ENCODE measurements at regions not wholly inside any gene's neighbourhood (a gene's known extent, or its start where the extent isn't known, plus 50 kb on each side); places are given as distances from the start of the nearest gene placed in this dataset.

DNA sequence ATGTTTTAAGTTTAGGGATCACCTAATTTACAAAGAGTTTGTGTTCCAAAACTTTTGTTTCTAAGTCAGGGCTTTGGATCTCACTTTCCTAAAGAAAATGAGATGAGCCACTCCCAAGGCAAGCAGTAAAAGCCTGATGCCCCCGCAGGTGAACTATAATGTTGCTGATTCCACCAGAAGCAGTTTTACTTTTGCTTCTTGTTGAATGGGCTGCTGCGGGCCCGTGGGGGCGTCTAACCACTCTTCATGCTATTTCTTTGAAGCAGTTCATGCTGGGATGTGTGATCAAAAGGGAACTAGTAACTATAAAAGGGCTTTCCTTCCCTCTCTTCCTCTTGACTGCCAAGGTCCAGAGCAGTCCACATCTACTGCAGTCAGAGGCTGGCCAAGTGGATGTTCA lies 118.7 kb upstream of the NEBL start:
- peak; percentile 34 for DNase-seq (ENCODE audit: low spot score)

DNA sequence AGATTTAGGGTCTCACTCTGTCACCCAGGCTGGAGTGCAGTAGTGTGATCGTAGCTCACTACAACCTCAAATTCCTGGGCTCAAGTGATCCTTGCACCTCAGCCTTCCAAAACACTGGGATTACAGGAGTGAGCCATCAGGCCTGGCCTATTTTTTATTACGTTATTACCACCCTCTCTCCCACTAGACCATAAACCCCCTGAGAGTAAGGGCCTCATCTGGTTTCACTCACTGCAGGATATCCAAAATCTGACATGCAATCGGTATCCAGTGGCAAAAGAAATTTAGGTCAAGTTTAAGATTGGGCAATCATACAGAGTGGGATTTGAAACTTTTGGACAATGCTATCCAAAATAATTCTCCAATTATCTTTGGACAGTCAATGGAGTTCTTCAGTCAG lies 117.0 kb upstream of the NEBL start:
- DNase-seq (ENCODE audit: low spot score) = no peak

DNA sequence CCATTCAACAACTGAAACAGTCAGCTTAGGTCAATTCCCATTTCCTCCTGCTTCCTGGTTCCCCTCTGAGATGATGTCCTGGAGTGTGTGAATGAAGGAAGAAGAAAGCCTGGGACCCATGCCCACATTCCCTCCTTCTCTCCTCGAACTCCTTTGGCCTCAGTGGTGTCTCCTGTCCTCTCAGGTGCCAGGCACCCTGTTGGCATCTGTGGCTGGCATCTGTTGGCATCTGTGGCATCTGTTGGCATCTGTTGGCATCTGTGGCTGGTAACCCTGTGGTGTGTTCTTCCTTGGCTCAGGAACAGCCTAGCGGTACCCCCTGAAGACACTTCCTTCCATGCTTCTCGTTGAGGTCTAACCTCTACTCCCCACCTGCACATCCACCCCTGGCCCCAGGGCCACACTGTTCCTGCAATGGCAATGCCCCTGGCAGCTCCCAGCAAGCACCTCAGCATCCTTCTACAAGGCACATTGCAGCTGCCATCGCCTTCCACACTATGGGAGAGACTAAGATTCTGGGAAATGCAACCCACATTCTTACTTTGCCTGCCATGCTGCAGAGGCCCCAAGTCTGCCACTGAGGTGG lies 114.4 kb upstream of the NEBL start:
- no peak for DNase-seq (ENCODE audit: low spot score)

DNA sequence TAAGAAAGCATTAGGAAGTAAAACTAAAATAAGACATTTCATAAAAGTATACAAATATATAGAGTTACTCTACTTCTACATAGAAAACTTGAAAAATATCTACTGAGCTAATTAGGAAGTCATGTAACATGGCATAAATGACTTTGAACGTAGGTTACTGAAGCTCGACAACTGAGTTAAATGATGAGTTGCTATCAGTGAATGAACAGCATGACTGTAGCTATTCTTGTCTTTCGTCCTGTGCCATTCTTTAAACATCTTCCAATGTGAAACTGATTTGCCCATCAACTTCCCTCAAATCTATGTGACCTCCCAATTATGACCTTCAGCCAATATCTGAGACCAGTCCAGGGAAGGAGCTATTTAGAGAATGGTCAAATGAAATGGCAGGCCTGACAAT lies 113.5 kb upstream of the NEBL start:
- no peak for DNase-seq (ENCODE audit: low spot score)

DNA sequence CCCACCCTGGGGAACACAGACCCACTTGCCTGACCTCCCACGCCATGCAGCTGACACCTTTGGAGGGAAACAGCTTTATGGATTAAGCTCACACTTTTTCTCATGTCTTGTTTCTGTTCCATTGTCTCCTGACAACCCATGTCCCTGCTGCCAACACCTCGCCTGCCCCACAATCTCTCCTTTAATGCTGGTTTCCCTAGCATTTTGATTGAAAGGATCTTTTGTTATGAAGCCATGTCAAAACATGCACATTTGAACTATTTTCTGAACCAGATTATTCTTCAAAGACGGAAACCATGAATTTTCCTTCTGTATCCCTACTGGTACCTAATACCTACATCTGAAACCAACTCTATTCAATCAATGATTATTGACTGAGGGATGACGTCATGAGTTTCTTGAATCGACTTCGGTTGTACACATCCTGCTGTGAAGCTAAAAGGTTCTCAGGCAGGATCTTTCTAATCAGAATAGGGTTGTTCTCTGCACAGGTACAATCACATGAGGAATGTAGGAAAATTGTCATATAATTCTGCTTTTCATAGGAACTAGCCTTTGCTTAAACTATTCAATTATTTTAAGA lies 106.2 kb upstream of the NEBL start:
- DNase-seq (ENCODE audit: low spot score) = no peak

DNA sequence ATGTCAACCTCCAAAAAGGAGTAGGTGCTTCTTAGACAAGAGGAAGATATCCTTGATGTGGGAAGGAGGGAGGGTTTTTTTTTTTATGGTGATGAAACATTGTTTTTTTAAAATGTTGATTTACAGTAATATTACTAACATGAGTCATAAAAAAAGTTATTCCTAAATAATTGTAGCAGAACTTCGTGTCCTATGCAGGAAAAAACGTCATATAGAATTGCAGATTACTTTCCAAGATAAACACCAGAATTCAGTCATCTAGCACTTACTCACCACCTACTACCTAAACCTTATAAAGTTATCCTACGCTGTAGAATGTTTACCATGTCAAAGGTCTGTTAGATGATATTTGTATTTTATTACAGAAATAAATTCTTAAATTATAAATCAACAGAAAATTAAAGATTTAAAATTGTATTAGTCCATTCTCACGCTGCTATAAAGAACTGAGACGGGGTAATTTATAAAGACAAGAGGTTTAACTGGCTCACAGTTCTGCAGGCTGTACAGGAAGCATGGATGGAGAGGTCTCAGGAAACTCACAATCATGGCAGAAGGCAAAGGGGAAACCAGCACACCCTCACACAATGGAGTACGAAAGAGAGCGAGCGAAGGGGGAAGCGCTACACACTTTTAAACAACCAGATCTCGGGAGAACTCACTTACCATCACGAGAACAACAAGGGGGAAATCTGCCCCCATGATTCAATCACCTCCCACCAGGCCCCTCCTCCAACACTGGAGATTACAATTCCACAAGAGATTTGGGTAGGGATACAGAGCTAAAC lies 105.2 kb upstream of the NEBL start:
- DNase-seq (ENCODE audit: low spot score) = no peak

DNA sequence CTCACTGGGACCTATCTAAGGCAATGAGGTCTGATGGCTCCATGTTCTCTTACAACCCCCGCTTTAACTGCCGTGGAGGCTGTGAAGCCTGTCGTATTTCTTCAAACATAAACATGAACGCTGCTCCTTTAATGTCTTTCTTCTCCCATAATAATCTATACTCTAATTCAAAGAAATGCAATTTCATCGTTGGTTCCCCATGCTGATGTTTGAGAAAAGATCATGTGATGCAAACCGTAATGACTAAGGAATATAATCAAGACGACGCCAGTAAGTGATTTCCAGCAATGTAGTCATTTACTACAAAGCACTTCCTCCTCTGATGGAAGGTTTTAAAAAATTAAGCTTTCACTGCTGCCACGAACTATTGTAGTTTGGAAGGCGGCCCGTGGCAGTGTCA lies 102.6 kb upstream of the NEBL start:
- no peak for DNase-seq (ENCODE audit: low spot score)

DNA sequence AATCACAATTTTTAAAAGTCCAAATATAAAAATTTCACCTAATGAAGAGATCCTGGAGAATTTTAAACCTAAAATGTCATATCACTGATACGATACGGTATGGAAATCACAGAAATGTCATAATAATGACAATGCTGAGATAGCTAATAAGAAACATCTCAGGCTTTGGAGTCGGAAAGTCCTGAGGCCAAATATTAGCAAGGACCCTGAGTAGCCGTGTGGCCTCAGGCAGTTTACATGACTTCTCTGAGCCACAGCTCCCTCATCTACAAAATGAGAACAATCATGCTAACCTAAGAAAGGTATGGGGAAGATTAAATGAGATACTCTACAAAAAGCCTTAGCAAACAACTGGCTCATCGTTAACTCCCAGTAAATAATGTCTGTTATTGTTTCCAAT lies 100.9 kb upstream of the NEBL start:
- no peak for DNase-seq (ENCODE audit: low spot score)

DNA sequence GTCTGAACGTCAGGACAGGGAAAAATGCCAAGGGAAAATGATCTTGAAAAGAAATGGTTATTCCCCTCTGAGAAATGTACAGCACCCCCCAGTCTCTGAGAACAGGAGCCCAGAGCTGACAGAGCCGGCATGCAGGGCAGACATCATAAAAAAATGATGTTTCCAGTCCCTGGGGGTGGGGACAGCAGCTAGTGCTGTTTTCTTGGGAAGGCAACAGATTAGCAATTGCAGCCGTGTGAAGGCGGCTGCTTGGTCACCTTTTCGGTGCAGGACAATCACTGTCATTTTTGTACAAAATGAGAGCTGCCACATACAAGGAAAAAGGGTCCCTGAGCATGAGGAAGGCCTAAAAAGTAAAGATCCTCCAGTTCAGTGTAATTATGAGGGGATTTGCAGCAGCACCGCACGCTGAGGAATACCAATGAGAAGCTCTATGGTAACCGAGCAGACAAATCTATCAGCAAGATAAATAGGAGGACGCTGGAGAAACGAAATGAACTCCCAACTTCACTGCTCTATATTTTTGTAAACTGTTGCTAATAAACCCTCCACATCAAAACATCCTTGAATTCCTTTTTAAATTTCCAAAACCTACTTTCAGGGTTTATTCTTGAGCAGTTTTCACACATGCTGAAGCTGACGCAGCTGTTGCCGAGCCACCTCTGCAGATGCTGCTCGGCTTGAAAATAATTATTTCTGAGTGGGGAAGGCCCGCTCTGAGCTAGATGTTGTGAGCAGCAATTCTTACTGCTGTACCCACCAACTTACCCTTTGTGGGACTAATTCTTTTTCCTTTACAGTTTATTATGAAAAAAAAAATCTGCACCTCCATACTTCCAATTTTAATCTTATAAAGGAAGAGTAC lies 98.2 kb upstream of the NEBL start:
- no peak for DNase-seq (ENCODE audit: low spot score)

DNA sequence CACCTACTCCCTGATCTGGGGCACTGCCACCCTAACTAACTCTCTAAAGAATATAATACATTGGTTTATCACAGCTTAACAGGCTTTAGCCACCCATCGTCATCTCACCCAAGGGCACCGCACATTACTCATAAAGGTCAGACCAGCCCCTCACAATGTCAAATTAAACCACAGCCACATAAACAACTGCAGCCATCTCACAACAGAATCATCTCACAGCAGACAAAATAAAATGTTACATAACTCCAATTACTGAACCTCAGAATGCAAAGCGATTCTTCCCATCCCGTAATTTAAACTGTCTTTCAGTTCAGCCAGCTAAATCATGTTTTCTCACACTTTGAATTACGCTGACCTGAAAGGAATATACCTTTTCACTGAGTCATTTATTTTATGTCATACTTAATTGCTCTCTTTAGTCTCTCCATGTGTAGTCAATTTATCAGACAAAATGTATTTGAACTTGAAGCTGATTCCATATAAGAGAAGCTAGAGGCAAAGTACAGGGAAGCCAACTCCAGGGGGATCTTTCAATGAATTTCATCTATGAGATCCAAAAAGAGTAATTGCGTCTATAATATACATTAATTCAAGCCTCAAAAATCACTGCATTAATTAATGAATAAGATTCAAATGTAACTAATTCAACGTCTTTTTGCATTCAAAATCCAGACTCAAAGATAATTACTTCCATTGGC lies 96.9 kb upstream of the NEBL start:
- no peak for DNase-seq (ENCODE audit: low spot score)

DNA sequence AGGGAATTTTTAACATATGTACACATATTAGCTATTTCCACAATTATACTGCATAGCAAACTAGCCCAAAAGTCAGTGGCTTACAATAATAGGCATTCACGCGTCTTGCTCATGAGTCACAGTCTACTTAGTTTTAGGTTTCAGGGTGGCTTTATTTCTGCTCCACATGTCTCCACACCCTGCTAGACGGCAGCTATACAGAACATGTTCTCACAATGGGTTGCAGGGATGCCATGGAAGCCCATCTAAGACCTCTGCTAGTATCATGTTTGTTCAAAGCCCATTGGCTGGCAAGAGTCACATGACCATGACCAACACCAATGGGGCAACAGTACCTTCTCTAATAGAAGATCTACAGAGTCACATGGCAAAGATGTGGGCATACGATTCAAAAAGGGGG lies 96.3 kb upstream of the NEBL start:
- DNase-seq (ENCODE audit: low spot score) = peak; percentile 3

DNA sequence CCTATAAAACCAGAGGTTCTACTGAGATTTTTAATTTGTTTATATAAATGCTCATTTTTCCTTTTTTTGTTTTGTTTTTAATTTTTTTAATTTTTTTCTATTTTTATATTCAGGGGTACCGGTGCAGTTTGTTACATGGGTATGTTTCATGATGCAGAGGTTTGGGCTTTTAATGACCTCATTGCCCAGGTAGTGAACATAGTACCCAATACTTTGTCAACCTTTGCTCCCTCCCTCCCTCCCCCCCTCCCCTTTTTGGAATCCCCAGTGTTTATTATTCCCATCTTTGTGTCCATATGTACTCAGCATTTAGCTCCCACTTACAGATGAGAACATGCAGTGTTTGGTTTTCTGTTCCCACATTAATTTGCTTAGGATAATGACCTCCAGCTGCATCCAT lies 94.4 kb upstream of the NEBL start:
- no peak for DNase-seq (ENCODE audit: low spot score)

DNA sequence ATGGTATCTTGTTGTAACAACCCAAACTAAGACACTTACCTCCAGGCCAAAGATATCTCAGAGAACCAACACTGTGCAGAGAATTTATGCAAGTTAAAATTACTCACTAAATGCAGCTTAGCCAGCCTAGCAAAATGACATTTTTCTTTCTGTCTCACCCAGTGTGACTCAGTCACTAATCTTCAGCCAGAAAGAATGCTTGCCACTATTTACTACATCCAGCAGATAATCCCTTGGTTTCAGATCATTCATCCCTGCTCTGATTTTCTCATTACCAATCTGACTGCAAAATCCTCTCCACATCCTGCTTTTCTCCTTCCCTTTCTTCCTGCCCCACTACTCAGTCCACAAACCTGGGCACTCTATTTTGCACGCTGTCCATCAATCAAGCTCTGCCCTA lies 93.5 kb upstream of the NEBL start:
- DNase-seq (ENCODE audit: low spot score) = no peak

DNA sequence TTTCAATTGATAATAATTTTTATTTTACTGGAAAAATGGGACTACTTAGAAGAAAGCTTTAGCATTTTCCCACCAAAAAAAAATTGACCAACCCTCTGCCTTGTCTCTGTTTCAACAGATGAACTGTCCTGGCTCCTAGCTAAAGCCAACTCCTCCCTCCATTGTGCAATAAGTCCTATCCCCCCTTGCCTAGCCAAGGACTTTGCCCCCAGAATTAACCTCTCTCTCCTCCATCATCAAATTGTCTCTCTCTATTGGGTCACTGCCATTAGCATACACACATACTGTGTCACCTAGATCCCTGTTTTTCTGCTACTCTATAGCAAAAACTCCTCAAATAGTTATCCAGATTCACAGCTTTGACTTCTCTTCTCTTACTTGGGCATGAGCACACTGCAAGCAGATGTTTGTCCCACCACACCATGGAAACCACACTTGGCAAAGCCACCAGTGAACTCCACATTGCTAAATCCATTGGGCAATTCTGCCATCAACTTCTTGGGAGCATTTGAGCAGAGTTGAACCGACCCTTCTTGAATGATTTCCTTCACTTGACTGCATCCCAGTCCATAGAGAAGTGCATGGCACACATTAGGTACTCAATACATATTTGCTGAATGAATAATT lies 91.4 kb upstream of the NEBL start:
- DNase-seq (ENCODE audit: low spot score) = no peak

DNA sequence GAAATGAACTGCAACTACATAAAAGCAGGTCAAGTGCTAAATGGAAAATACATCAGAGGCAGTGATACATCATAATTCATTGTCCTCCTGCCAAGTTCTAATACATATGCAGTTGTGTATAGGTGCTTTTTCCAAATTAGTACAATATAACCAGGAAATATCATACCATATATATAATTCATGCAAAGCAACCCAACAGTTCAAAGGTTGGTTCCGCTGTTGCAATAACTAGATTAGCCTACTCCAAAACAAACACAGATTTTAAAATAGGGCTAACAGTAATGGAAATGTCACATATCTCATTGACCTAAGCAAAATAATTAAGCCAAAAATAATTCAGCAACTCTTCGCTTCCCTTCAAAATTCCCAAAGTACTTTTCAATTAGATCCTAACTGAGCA lies 88.9 kb upstream of the NEBL start:
- DNase-seq (ENCODE audit: low spot score) = no peak

DNA sequence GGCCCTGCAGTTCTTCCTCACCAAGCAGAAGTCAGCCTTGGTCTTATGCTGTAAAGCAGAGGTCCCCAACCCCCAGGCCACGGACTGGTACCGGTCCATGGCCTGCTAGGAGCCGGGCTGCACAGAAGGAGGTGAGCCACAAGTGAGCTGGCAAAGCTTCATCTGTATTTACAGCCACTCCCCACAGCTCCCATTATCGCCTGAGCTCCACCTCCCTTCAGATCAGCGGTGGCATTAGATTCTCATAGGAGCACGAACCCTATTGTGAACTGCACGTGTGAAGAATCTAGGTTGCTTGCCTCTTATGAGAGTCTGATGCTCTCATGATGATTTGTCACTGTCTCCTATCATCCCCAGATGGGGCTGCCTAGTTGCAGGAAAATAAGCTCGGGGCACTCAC lies 87.6 kb upstream of the NEBL start:
- no peak for DNase-seq (ENCODE audit: low spot score)

DNA sequence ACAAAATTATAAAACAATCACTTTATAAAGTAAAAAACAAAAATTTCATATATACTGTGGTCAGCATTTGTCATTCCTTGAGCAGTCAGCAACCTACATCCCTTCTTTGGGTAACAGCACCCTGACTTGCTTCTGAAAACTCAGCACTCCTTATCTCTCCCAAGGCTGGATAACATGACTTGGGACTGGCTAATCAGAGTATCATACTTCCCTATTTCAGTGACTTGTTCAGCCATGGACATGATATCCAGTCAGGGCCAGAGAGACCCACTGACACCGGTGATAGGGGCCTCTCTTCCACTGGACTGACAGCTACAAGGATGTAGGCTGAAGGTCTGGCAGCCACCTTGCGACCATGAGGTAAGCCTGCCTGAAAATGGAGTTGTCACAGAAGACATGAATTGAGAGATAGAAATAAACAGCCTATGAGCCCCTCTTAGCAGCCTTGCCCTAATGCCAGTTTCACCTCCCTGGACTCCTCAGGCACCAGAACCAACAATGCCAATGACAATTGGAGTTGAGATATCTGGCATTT lies 84.4 kb upstream of the NEBL start:
- no peak for DNase-seq (ENCODE audit: low spot score)

DNA sequence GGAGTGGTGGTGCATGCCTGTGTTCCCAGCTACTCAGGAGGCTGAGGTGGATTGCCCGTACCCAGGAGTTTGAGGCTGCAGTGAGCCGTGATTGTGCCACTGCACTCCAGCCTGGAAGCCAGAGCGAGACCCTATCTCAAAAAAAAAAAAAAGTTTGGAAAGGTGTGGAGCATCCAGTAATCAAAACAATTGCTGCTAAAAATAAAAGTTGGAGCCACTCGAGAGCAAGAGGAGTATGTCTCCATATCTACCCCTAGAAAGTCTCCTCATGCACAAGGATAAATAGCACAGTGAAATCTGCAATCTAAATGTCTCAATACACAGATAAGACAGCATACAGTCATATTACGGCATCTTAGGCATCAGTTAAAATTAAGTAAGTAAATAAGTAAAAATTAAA lies 81.5 kb upstream of the NEBL start:
- no peak for DNase-seq (ENCODE audit: low spot score)

DNA sequence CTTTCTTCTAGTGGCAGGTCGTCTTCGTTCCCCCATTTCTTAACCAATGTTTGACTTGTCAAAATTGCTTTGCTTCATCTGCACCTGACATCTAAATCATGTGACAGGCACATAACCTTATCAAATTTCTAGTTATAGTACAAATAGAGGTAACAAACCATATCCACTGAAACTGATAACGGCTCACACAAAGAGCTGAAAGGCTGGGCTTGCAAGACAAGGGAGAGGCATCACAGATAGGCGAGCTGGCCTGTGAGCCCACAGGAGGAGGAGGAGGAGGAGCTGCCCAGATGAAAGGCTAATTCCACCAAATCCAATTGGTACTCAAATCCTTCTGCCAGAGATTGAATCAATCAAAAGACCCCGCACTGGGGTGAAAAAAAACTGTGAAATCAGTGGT lies 80.2 kb upstream of the NEBL start:
- DNase-seq (ENCODE audit: low spot score) = no peak

DNA sequence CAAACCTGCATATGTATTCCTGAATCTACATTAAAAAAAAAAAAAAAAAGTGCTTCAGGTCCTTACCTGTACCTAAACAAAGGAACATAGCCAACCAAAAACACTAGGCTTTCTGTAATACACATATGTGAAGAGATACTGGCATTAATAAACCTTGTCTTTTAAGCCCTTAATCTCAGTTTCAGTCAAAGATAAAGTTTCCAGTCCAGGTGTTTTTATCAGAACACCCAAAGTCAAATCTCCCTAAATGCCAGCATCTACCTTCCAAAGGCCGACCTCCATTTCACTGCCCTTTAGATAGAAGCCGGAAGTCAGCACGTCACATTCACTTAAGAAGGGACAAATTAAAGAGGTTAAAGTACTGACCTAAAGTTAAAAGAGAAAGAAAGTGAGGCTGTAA lies 79.8 kb upstream of the NEBL start:
- no peak for DNase-seq (ENCODE audit: low spot score)

DNA sequence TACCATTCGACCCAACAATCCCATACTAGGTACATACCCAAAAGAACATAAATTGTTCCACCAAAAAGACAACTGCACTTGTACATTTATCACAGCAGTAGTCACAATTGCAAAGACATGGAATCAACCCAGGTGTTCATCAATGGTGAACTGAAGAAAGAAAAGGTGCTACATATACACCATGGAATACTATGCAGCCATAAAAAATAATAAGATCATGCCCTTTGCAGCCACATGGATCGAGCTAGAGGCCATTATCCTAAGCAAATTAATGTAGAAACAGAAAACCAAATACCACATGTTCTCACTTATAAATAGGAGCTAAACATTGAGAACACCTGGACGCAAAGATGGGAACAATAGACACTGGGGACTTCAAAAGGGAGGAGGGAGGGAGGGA lies 79.3 kb upstream of the NEBL start:
- DNase-seq (ENCODE audit: low spot score) = no peak

DNA sequence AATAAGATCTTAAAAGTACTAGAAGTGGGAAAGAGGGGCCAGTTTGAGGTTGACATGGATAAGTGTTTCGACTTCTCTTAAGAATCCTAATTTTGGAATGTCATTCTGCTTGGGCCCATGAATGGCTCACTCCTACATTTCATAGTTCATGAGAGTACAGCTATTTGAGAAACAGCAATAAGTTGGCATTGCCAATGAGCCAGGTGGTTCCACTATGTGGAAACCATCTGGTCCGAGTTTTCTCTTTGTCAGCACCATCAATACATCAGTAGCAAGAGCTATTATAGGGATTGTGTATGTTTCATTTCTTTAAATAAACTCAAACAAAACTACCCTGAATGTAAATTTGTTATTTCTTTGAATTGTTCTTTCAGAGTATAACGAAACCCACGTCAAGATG lies 78.1 kb upstream of the NEBL start:
- DNase-seq (ENCODE audit: low spot score) = no peak
